Upper lobe of right lung (tissue), 1 donor: ENCODE measurements at regions not wholly inside any gene's neighbourhood (a gene's known extent, or its start where the extent isn't known, plus 50 kb on each side); places are given as distances from the start of the nearest gene placed in this dataset.

ENCODE experiments used
- ATAC-seq: fragments of 200-7000 bp; cut with Tn5 transposase; one replicate; pipeline ENCODE4 v1.9.1; 2020; ENCODE audit warnings: mild to moderate bottlenecking, moderate library complexity
- DNase-seq: peaks from one replicate; pipeline ENCODE4 v3.0.0-alpha.2; 2020
- H3K27ac ChIP-seq: fragments of 200-600 bp; one replicate; pipeline ENCODE4 v1.8.0; 2022
- H3K27me3 ChIP-seq: fragments of 200-600 bp; one replicate; pipeline ENCODE4 v1.8.0; 2022; ENCODE audit warnings: mild to moderate bottlenecking
- H3K36me3 ChIP-seq: fragments of 200-600 bp; one replicate; pipeline ENCODE4 v1.8.0; 2022
- H3K4me1 ChIP-seq: fragments of 200-600 bp; one replicate; pipeline ENCODE4 v1.8.0; 2022
- H3K4me3 ChIP-seq: fragments of 200-600 bp; one replicate; pipeline ENCODE4 v1.8.0; 2022; ENCODE audit warnings: mild to moderate bottlenecking
- H3K9me3 ChIP-seq: fragments of 200-600 bp; one replicate; pipeline ENCODE4 v1.8.0; 2022
- CTCF ChIP-seq: fragments of 200-600 bp; IDR thresholded peaks from one replicate; pipeline ENCODE4 v1.8.0; 2022; ENCODE audit warnings: antibody characterized with exemption
- intact Hi-C: fragments of 100-400 bp; cut with DNase I; formaldehyde crosslinking; loops from one replicate; pipeline ENCODE4 v1.11.0; 2022
- donor health status: DM: no; HTN: yes; CAD: no; lungs with severe emphysema.

GRCh38 chr15:38040615-38041014 lies 106.2 kb downstream of the TMCO5A start:
- no peak for TF ChIP-seq CTCF

GRCh38 chr15:38041576-38041975 lies 107.1 kb downstream of the TMCO5A start:
- no peaks in the 10 kb centered on the region for H3K9me3 ChIP-seq
- no peaks in the 10 kb centered on the region for H3K36me3 ChIP-seq
- no peaks in the 10 kb centered on the region for H3K27me3 ChIP-seq
- H3K27ac ChIP-seq = no peak overlapping the region
- no peak overlapping the region for H3K4me3 ChIP-seq
- peaks cover 5% of the 10 kb centered on the region for H3K4me1 ChIP-seq
- TF ChIP-seq CTCF = no peak
- intact Hi-C loops = no loop called here
- ATAC-seq (no peak), DNase-seq (no peak)

More at GRCh38 chr15:38040615-38041014, 106.2 kb downstream of the TMCO5A start:
- no peak overlapping the region for H3K27ac ChIP-seq
- no peaks in the 10 kb centered on the region for H3K36me3 ChIP-seq
- H3K27me3 ChIP-seq = no peaks in the 10 kb centered on the region
- H3K9me3 ChIP-seq = no peaks in the 10 kb centered on the region
- H3K4me3 ChIP-seq = no peak overlapping the region
- no peak for ATAC-seq
- no peak for DNase-seq
- intact Hi-C loops = no loop called here
- peaks cover 5% of the 10 kb centered on the region for H3K4me1 ChIP-seq

GRCh38 chr15:38042211-38042610 lies 107.8 kb downstream of the TMCO5A start:
- H3K4me1 ChIP-seq = peaks cover 5% of the 10 kb centered on the region

GRCh38 chr15:38042707-38043445 lies 108.4 kb downstream of the TMCO5A start:
- H3K4me3 ChIP-seq = no peak overlapping the region
- no peaks in the 10 kb centered on the region for H3K36me3 ChIP-seq
- no peak for DNase-seq
- no peaks in the 10 kb centered on the region for H3K9me3 ChIP-seq
- peak overlapping the region; percentile 45 for H3K27ac ChIP-seq
- H3K27me3 ChIP-seq = no peaks in the 10 kb centered on the region
- intact Hi-C loops = no loop called here
- H3K4me1 ChIP-seq = peaks cover 5% of the 10 kb centered on the region
- no peak for TF ChIP-seq CTCF
- peak; percentile 90 for ATAC-seq

More at GRCh38 chr15:38042211-38042610, 107.8 kb downstream of the TMCO5A start:
- Histone ChIP-seq H3K27ac (peak overlapping the region; percentile 45), H3K27me3 (no peaks in the 10 kb centered on the region), H3K9me3 (no peaks in the 10 kb centered on the region), H3K36me3 (no peaks in the 10 kb centered on the region), H3K4me3 (no peak overlapping the region)
- intact Hi-C loops = no loop called here
- TF ChIP-seq CTCF = no peak
- DNase-seq = no peak
- no peak for ATAC-seq

GRCh38 chr15:38046257-38047051 lies 112.0 kb downstream of the TMCO5A start:
- intact Hi-C loops = no loop called here
- H3K4me1 ChIP-seq = peaks cover 11% of the 10 kb centered on the region
- H3K36me3 ChIP-seq = no peaks in the 10 kb centered on the region
- no peaks in the 10 kb centered on the region for H3K27me3 ChIP-seq
- no peak for DNase-seq
- TF ChIP-seq CTCF = no peak
- H3K9me3 ChIP-seq = no peaks in the 10 kb centered on the region
- H3K4me3 ChIP-seq = no peak overlapping the region
- no peak for ATAC-seq
- H3K27ac ChIP-seq = no peak overlapping the region
